ENCODE measurements at regions not wholly inside any gene's neighbourhood (a gene's known extent, or its start where the extent isn't known, plus 50 kb on each side); places are given as distances from the start of the nearest gene placed in this dataset.

- Mint-ChIP-seq H3K4me3 (no peak overlapping the region), H3K9me3 (peaks cover 3% of the 10 kb centered on the region in 2 donors), H3K27me3 (ENCODE audit: low read depth) (no peaks in the 10 kb centered on the region), H3K27ac (no peak overlapping the region), H3K36me3 (ENCODE audit: insufficient read depth in 2 of 2) (no peaks in the 10 kb centered on the region), H3K4me1 (ENCODE audit: low read depth) (no peaks in the 10 kb centered on the region)
- DNase-seq (no peak), ATAC-seq (replicated peaks in 1 of 2) (no peak)
These were observed 83.9 kb upstream of the C11orf87 start for GRCh38 chr11:109338131-109338530.

GRCh38 chr11:109342261-109342660, 79.7 kb upstream of the C11orf87 start:
- Mint-ChIP-seq H3K9me3 (peaks cover 3 to 7% of the 10 kb centered on the region in 2 donors), H3K4me1 (ENCODE audit: low read depth) (no peaks in the 10 kb centered on the region), H3K4me3 (no peak overlapping the region), H3K27me3 (ENCODE audit: low read depth) (no peaks in the 10 kb centered on the region), H3K27ac (no peak overlapping the region), H3K36me3 (ENCODE audit: insufficient read depth in 2 of 2) (no peaks in the 10 kb centered on the region)
- ATAC-seq (replicated peaks in 1 of 2) (no peak), DNase-seq (no peak)

GRCh38 chr11:109343242-109343641, 78.7 kb upstream of the C11orf87 start:
- Mint-ChIP-seq H3K27ac (no peak overlapping the region), H3K36me3 (ENCODE audit: insufficient read depth in 2 of 2) (no peaks in the 10 kb centered on the region), H3K27me3 (ENCODE audit: low read depth) (no peaks in the 10 kb centered on the region), H3K4me1 (ENCODE audit: low read depth) (no peaks in the 10 kb centered on the region), H3K4me3 (no peak overlapping the region), H3K9me3 (peaks cover 4 to 10% of the 10 kb centered on the region in 2 donors)
- DNase-seq (no peak), ATAC-seq (replicated peaks in 1 of 2) (no peak)

GRCh38 chr11:109347304-109347703, 74.7 kb upstream of the C11orf87 start:
- Mint-ChIP-seq H3K27me3 (ENCODE audit: low read depth) (no peaks in the 10 kb centered on the region), H3K4me1 (ENCODE audit: low read depth) (no peaks in the 10 kb centered on the region), H3K27ac (no peak overlapping the region), H3K9me3 (peaks cover 5 to 12% of the 10 kb centered on the region in 2 donors), H3K4me3 (no peak overlapping the region), H3K36me3 (ENCODE audit: insufficient read depth in 2 of 2) (no peaks in the 10 kb centered on the region)
- no peak for DNase-seq
- no peak for ATAC-seq (replicated peaks in 1 of 2)

- no peak overlapping the region for H3K4me3 Mint-ChIP-seq
- no peak overlapping the region for H3K27ac Mint-ChIP-seq
- DNase-seq (no peak), ATAC-seq (replicated peaks in 1 of 2) (no peak)
- H3K36me3 Mint-ChIP-seq (ENCODE audit: insufficient read depth in 2 of 2) = no peaks in the 10 kb centered on the region
- H3K27me3 Mint-ChIP-seq (ENCODE audit: low read depth) = no peaks in the 10 kb centered on the region
- no peaks in the 10 kb centered on the region for H3K4me1 Mint-ChIP-seq (ENCODE audit: low read depth)
- H3K9me3 Mint-ChIP-seq = peaks cover 7 to 14% of the 10 kb centered on the region in 2 donors
These were observed 72.5 kb upstream of the C11orf87 start for GRCh38 chr11:109349276-109350080.

GRCh38 chr11:109350091-109350490, 71.9 kb upstream of the C11orf87 start:
- DNase-seq = no peak
- Mint-ChIP-seq H3K9me3 (peaks cover 5 to 11% of the 10 kb centered on the region in 2 donors), H3K4me1 (ENCODE audit: low read depth) (no peaks in the 10 kb centered on the region), H3K27ac (no peak overlapping the region), H3K4me3 (no peak overlapping the region), H3K36me3 (ENCODE audit: insufficient read depth in 2 of 2) (no peaks in the 10 kb centered on the region), H3K27me3 (ENCODE audit: low read depth) (no peaks in the 10 kb centered on the region)
- no peak for ATAC-seq (replicated peaks in 1 of 2)

- Mint-ChIP-seq H3K9me3 (peaks cover 0 to 5% of the 10 kb centered on the region in 2 donors), H3K27me3 (ENCODE audit: low read depth) (no peaks in the 10 kb centered on the region), H3K4me3 (no peak overlapping the region), H3K36me3 (ENCODE audit: insufficient read depth in 2 of 2) (no peaks in the 10 kb centered on the region), H3K27ac (no peak overlapping the region), H3K4me1 (ENCODE audit: low read depth) (no peaks in the 10 kb centered on the region)
- DNase-seq (no peak), ATAC-seq (replicated peaks in 1 of 2) (no peak)
These were observed 59.9 kb upstream of the C11orf87 start for GRCh38 chr11:109362059-109362458.

- ATAC-seq (replicated peaks in 1 of 2) = no peak
- no peak for DNase-seq
- Mint-ChIP-seq H3K9me3 (peaks cover 0 to 5% of the 10 kb centered on the region in 2 donors), H3K27me3 (ENCODE audit: low read depth) (no peaks in the 10 kb centered on the region), H3K4me3 (no peak overlapping the region), H3K27ac (no peak overlapping the region), H3K4me1 (ENCODE audit: low read depth) (no peaks in the 10 kb centered on the region), H3K36me3 (ENCODE audit: insufficient read depth in 2 of 2) (no peaks in the 10 kb centered on the region)
These were observed 58.3 kb upstream of the C11orf87 start for GRCh38 chr11:109363682-109364081.

GRCh38 chr11:109364851-109365250, 57.1 kb upstream of the C11orf87 start:
- Mint-ChIP-seq H3K4me3 (no peak overlapping the region), H3K36me3 (ENCODE audit: insufficient read depth in 2 of 2) (no peaks in the 10 kb centered on the region)
- no peak for ATAC-seq (replicated peaks in 1 of 2)

GRCh38 chr11:109371444-109372176, 50.4 kb upstream of the C11orf87 start:
- Mint-ChIP-seq H3K36me3 (ENCODE audit: insufficient read depth in 2 of 2) (no peaks in the 10 kb centered on the region), H3K27ac (no peak overlapping the region), H3K4me3 (no peak overlapping the region), H3K4me1 (ENCODE audit: low read depth) (no peaks in the 10 kb centered on the region), H3K9me3 (peaks cover 0 to 8% of the 10 kb centered on the region in 2 donors), H3K27me3 (ENCODE audit: low read depth) (no peaks in the 10 kb centered on the region)
- ATAC-seq (replicated peaks in 1 of 2) (no peak), DNase-seq (no peak)

More at GRCh38 chr11:109364851-109365250, 57.1 kb upstream of the C11orf87 start:
- Mint-ChIP-seq H3K9me3 (peaks cover 2 to 5% of the 10 kb centered on the region in 2 donors), H3K27me3 (ENCODE audit: low read depth) (no peaks in the 10 kb centered on the region), H3K4me1 (ENCODE audit: low read depth) (no peaks in the 10 kb centered on the region), H3K27ac (no peak overlapping the region)
- no peak for DNase-seq
